ENCODE measurements at regions not wholly inside any gene's neighbourhood (a gene's known extent, or its start where the extent isn't known, plus 50 kb on each side); places are given as distances from the start of the nearest gene placed in this dataset.

- TF ChIP-seq CTCF (IDR thresholded peaks at IDR 0.05; ENCODE audit: low read length) (peak; percentile 39), EZH2 (optimal IDR thresholded peaks at IDR 0.05; ENCODE audit: low read depth, low read length) (no peak)
Measured at GRCh38 chr2:194559964-194560363, 1097.1 kb upstream of the SLC39A10 start.
